B cell (primary cell): ENCODE measurements at regions not wholly inside any gene's neighbourhood (a gene's known extent, or its start where the extent isn't known, plus 50 kb on each side); places are given as distances from the start of the nearest gene placed in this dataset.
"Not testable (repeated sequence)": the region's sequence is repeated elsewhere in the genome, so short reads cannot be mapped to it uniquely, and the experiment has no call there.

Experiments used
- CTCF ChIP-seq: fragments of 200-600 bp; IDR thresholded peaks from one replicate; pipeline ENCODE4 v1.8.0; 2022; ENCODE audit warnings: antibody characterized with exemption, mild to moderate bottlenecking
- EZH2 ChIP-seq: IDR thresholded peaks from 2 replicates; pipeline ENCODE4 v1.6.1; 2012; ENCODE audit warnings: borderline replicate concordance, low read depth, mild to moderate bottlenecking, moderate library complexity, low read length; ENCODE audit not compliant: insufficient read depth, poor library complexity, severe bottlenecking

- TF ChIP-seq CTCF, EZH2: not testable (repeated sequence)
These were observed 134.8 kb downstream of the RGPD3 start for GRCh38 chr2:106333253-106333873.
